ENCODE measurements at regions not wholly inside any gene's neighbourhood (a gene's known extent, or its start where the extent isn't known, plus 50 kb on each side); places are given as distances from the start of the nearest gene placed in this dataset.

DNA sequence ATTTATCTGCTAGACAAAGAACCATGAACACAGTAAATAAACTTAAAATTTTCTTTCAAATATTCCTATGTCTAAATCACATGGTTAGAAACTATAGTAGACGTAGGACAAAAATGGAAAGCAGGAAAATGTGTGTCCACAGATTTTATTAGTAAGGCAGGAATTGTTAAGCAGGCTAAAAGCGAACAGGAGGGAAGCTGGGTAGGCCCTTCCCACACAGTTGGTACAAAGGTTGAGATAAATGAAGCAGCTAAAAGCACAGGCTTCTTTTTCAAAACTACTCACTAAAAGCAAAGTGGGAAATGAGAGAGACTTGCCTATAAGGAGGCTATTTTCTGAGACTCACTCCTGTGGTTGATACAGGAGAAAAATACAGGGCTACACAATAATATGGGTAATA lies 108.1 kb upstream of the PABPC4L start:
- POLR2A ChIA-PET = no interaction called here
- DNase-seq (ENCODE audit: low read depth, low spot score) = no peak
- CTCF ChIA-PET = interaction anchor here (1.2 kb wide), 1 partner anchor 19 kb away, joined by 4 read pairs; no protein-coding TSS in a partner anchor
- no peaks in the 10 kb centered on the region for H3K9me3 ChIP-seq (replicated peaks; ENCODE audit: control insufficient read depth, insufficient read depth, low read length)
- dilution Hi-C loops (cut with MboI; ENCODE audit: extremely low pct_ligation_motif_present, low sequenced_read_pairs) (no loop called here), intact Hi-C loops (cut with micrococcal nuclease) (no loop called here)
- BruUV-seq (replicated peaks) = no TSS peak
- no peaks in the 10 kb centered on the region for H3K9me1 ChIP-seq (replicated peaks; ENCODE audit: control insufficient read depth, extremely low read depth, insufficient read depth, low read length)
- no peaks in the 10 kb centered on the region for H3K4me1 ChIP-seq (ENCODE audit: control insufficient read depth, extremely low read depth, insufficient read depth, low read length)
- H2AFZ ChIP-seq (ENCODE audit: low read depth, low read length) = no peak overlapping the region
- no peaks in the 10 kb centered on the region for H4K20me1 ChIP-seq (replicated peaks; ENCODE audit: control insufficient read depth, extremely low read depth, insufficient read depth, low read length)
- TF ChIP-seq POLR2AphosphoS5 (IDR thresholded peaks at IDR 0.05; ENCODE audit: insufficient read depth, low read depth, low read length) = no peak
- no peak for TF ChIP-seq EZH2 (IDR thresholded peaks at IDR 0.05; ENCODE audit: borderline replicate concordance, low read depth, low read length, severe bottlenecking)
- no peak for TF ChIP-seq MYC (IDR thresholded peaks at IDR 0.05; ENCODE audit: low read depth, low read length)
- TF ChIP-seq JUN (IDR thresholded peaks at IDR 0.05; ENCODE audit: borderline replicate concordance, insufficient read depth, insufficient read length, low read depth) = no peak
- TF ChIP-seq POLR2A (IDR thresholded peaks at IDR 0.05; ENCODE audit: low read depth, low read length) = no peak
- TF ChIP-seq FOS (IDR thresholded peaks at IDR 0.05; ENCODE audit: borderline replicate concordance, insufficient read depth, low read length) = no peak
- TF ChIP-seq, protein P1, sequence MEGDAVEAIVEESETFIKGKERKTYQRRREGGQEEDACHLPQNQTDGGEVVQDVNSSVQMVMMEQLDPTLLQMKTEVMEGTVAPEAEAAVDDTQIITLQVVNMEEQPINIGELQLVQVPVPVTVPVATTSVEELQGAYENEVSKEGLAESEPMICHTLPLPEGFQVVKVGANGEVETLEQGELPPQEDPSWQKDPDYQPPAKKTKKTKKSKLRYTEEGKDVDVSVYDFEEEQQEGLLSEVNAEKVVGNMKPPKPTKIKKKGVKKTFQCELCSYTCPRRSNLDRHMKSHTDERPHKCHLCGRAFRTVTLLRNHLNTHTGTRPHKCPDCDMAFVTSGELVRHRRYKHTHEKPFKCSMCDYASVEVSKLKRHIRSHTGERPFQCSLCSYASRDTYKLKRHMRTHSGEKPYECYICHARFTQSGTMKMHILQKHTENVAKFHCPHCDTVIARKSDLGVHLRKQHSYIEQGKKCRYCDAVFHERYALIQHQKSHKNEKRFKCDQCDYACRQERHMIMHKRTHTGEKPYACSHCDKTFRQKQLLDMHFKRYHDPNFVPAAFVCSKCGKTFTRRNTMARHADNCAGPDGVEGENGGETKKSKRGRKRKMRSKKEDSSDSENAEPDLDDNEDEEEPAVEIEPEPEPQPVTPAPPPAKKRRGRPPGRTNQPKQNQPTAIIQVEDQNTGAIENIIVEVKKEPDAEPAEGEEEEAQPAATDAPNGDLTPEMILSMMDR (IDR thresholded peaks at IDR 0.05; ENCODE audit: extremely low read depth in 1 of 2, insufficient read depth in 1 of 2, low read depth in 1 of 2, low read length in 2 of 2) = no peak
- TF ChIP-seq MAX (IDR thresholded peaks at IDR 0.05; ENCODE audit: insufficient read depth, insufficient read length) = no peak
- no peak for TF ChIP-seq GATA2 (IDR thresholded peaks at IDR 0.05; ENCODE audit: insufficient read depth, insufficient read length, low read depth, low read length)
- no peaks in the 10 kb centered on the region for H3K36me3 ChIP-seq (ENCODE audit: control insufficient read depth in 2 of 2, extremely low read depth in 1 of 2, insufficient read depth in 2 of 2, low read length in 2 of 2)
- H3K9ac ChIP-seq (replicated peaks; ENCODE audit: extremely low read depth, insufficient read depth, low read length) = no peak overlapping the region
- H3K4me2 ChIP-seq (ENCODE audit: insufficient read depth, low read length) = no peak overlapping the region
- H3K27ac ChIP-seq (ENCODE audit: insufficient read depth, low read depth, low read length) = no peak overlapping the region
- FAIRE-seq = no peak
- no peak overlapping the region for H3K4me3 ChIP-seq (replicated peaks in 1 of 3; ENCODE audit: insufficient read depth in 1 of 3, low read depth in 1 of 3, low read length in 3 of 3)
- no peaks in the 10 kb centered on the region for H3K27me3 ChIP-seq (ENCODE audit: control insufficient read depth in 2 of 2, insufficient read depth in 2 of 2, low read length in 2 of 2)
- H3K79me2 ChIP-seq (ENCODE audit: control insufficient read depth, insufficient read depth, low read length) = no peaks in the 10 kb centered on the region
